ENCODE measurements at regions not wholly inside any gene's neighbourhood (a gene's known extent, or its start where the extent isn't known, plus 50 kb on each side); places are given as distances from the start of the nearest gene placed in this dataset.
"Not testable (repeated sequence)": the region's sequence is repeated elsewhere in the genome, so short reads cannot be mapped to it uniquely, and the experiment has no call there.

GRCh38 chr1:238329671-238330070 lies 438.9 kb upstream of the ZP4 start:
- 89 to 92% methylated on average over 1 of the region's 1 CpG for WGBS, 2 experiments (ENCODE audit: insufficient coverage in 2 of 2)

GRCh38 chr1:238327033-238327432 lies 436.3 kb upstream of the ZP4 start:
- H3K36me3 ChIP-seq (ENCODE audit: control insufficient read depth, insufficient read depth, low read length); H3K9me3 ChIP-seq (ENCODE audit: control insufficient read depth, low read length); H3K4me1 ChIP-seq (ENCODE audit: control insufficient read depth, insufficient read depth, low read length, poor library complexity, severe bottlenecking); H3K27ac ChIP-seq (ENCODE audit: low read depth, low read length, severe bottlenecking); H3K4me3 ChIP-seq (ENCODE audit: extremely low read depth, insufficient read depth, low read length, poor library complexity, severe bottlenecking): not testable (repeated sequence)
- WGBS, 2 experiments (ENCODE audit: insufficient coverage in 2 of 2) = 92 to 99% methylated on average over 12 to 14 of the region's 22 CpGs

More at GRCh38 chr1:238329671-238330070, 438.9 kb upstream of the ZP4 start:
- no peak overlapping the region for H3K27ac ChIP-seq (ENCODE audit: low read depth, low read length, severe bottlenecking)
- H3K4me3 ChIP-seq (ENCODE audit: extremely low read depth, insufficient read depth, low read length, poor library complexity, severe bottlenecking) = no peak overlapping the region
- no peaks in the 10 kb centered on the region for H3K4me1 ChIP-seq (ENCODE audit: control insufficient read depth, insufficient read depth, low read length, poor library complexity, severe bottlenecking)
- no peaks in the 10 kb centered on the region for H3K9me3 ChIP-seq (ENCODE audit: control insufficient read depth, low read length)
- no peaks in the 10 kb centered on the region for H3K36me3 ChIP-seq (ENCODE audit: control insufficient read depth, insufficient read depth, low read length)

- not testable (repeated sequence) for H3K9me3 ChIP-seq (ENCODE audit: control insufficient read depth, low read length); H3K36me3 ChIP-seq (ENCODE audit: control insufficient read depth, insufficient read depth, low read length)
- 94 to 96% methylated on average over 4 to 5 of the region's 9 CpGs for WGBS, 2 experiments (ENCODE audit: insufficient coverage in 2 of 2)
Observed at GRCh38 chr1:238326479-238326878, 435.8 kb upstream of the ZP4 start.

GRCh38 chr1:238324211-238324864 lies 433.6 kb upstream of the ZP4 start:
- Histone ChIP-seq H3K9me3 (ENCODE audit: control insufficient read depth, low read length) (no peaks in the 10 kb centered on the region), H3K4me3 (ENCODE audit: extremely low read depth, insufficient read depth, low read length, poor library complexity, severe bottlenecking) (no peak overlapping the region), H3K27ac (ENCODE audit: low read depth, low read length, severe bottlenecking) (no peak overlapping the region), H3K4me1 (ENCODE audit: control insufficient read depth, insufficient read depth, low read length, poor library complexity, severe bottlenecking) (no peaks in the 10 kb centered on the region), H3K36me3 (ENCODE audit: control insufficient read depth, insufficient read depth, low read length) (no peaks in the 10 kb centered on the region)
- WGBS, 2 experiments (ENCODE audit: insufficient coverage in 2 of 2) = 93 to 99% methylated on average over 5 to 7 of the region's 9 CpGs

More at GRCh38 chr1:238326479-238326878, 435.8 kb upstream of the ZP4 start:
- not testable (repeated sequence) for H3K4me3 ChIP-seq (ENCODE audit: extremely low read depth, insufficient read depth, low read length, poor library complexity, severe bottlenecking); H3K4me1 ChIP-seq (ENCODE audit: control insufficient read depth, insufficient read depth, low read length, poor library complexity, severe bottlenecking); H3K27ac ChIP-seq (ENCODE audit: low read depth, low read length, severe bottlenecking)

- no peak overlapping the region for H3K27ac ChIP-seq (ENCODE audit: low read depth, low read length, severe bottlenecking)
Observed at GRCh38 chr1:238323490-238323889, 432.8 kb upstream of the ZP4 start.

GRCh38 chr1:238319957-238320356 lies 429.2 kb upstream of the ZP4 start:
- Histone ChIP-seq H3K4me1 (ENCODE audit: control insufficient read depth, insufficient read depth, low read length, poor library complexity, severe bottlenecking) (no peaks in the 10 kb centered on the region), H3K4me3 (ENCODE audit: extremely low read depth, insufficient read depth, low read length, poor library complexity, severe bottlenecking) (no peak overlapping the region), H3K9me3 (ENCODE audit: control insufficient read depth, low read length) (no peaks in the 10 kb centered on the region), H3K36me3 (ENCODE audit: control insufficient read depth, insufficient read depth, low read length) (no peaks in the 10 kb centered on the region), H3K27ac (ENCODE audit: low read depth, low read length, severe bottlenecking) (no peak overlapping the region)
- WGBS, 2 experiments (ENCODE audit: insufficient coverage in 2 of 2) = 78 to 90% methylated on average over 3 to 5 of the region's 5 CpGs

More at GRCh38 chr1:238323490-238323889, 432.8 kb upstream of the ZP4 start:
- 94 to 100% methylated on average over 2 to 3 of the region's 3 CpGs for WGBS, 2 experiments (ENCODE audit: insufficient coverage in 2 of 2)
- no peaks in the 10 kb centered on the region for H3K4me1 ChIP-seq (ENCODE audit: control insufficient read depth, insufficient read depth, low read length, poor library complexity, severe bottlenecking)
- no peak overlapping the region for H3K4me3 ChIP-seq (ENCODE audit: extremely low read depth, insufficient read depth, low read length, poor library complexity, severe bottlenecking)
- no peaks in the 10 kb centered on the region for H3K9me3 ChIP-seq (ENCODE audit: control insufficient read depth, low read length)
- no peaks in the 10 kb centered on the region for H3K36me3 ChIP-seq (ENCODE audit: control insufficient read depth, insufficient read depth, low read length)

- no peaks in the 10 kb centered on the region for H3K36me3 ChIP-seq (ENCODE audit: control insufficient read depth, insufficient read depth, low read length)
- H3K4me3 ChIP-seq (ENCODE audit: extremely low read depth, insufficient read depth, low read length, poor library complexity, severe bottlenecking) = no peak overlapping the region
- no peaks in the 10 kb centered on the region for H3K9me3 ChIP-seq (ENCODE audit: control insufficient read depth, low read length)
- 80 to 83% methylated on average over 1 of the region's 4 CpGs for WGBS, 2 experiments (ENCODE audit: insufficient coverage in 2 of 2)
- H3K4me1 ChIP-seq (ENCODE audit: control insufficient read depth, insufficient read depth, low read length, poor library complexity, severe bottlenecking) = no peaks in the 10 kb centered on the region
- no peak overlapping the region for H3K27ac ChIP-seq (ENCODE audit: low read depth, low read length, severe bottlenecking)
Observed at GRCh38 chr1:238318294-238319110, 427.8 kb upstream of the ZP4 start.

GRCh38 chr1:238312969-238313368 lies 422.2 kb upstream of the ZP4 start:
- Histone ChIP-seq H3K4me1 (ENCODE audit: control insufficient read depth, insufficient read depth, low read length, poor library complexity, severe bottlenecking) (no peaks in the 10 kb centered on the region), H3K27ac (ENCODE audit: low read depth, low read length, severe bottlenecking) (no peak overlapping the region), H3K36me3 (ENCODE audit: control insufficient read depth, insufficient read depth, low read length) (no peaks in the 10 kb centered on the region), H3K4me3 (ENCODE audit: extremely low read depth, insufficient read depth, low read length, poor library complexity, severe bottlenecking) (no peak overlapping the region), H3K9me3 (ENCODE audit: control insufficient read depth, low read length) (no peaks in the 10 kb centered on the region)
- WGBS, 2 experiments (ENCODE audit: insufficient coverage in 2 of 2) = no CpG with 5 or more reads among the region's 1 CpG

- Histone ChIP-seq H3K27ac (ENCODE audit: low read depth, low read length, severe bottlenecking) (no peak overlapping the region), H3K9me3 (ENCODE audit: control insufficient read depth, low read length) (no peaks in the 10 kb centered on the region), H3K36me3 (ENCODE audit: control insufficient read depth, insufficient read depth, low read length) (no peaks in the 10 kb centered on the region), H3K4me1 (ENCODE audit: control insufficient read depth, insufficient read depth, low read length, poor library complexity, severe bottlenecking) (no peaks in the 10 kb centered on the region), H3K4me3 (ENCODE audit: extremely low read depth, insufficient read depth, low read length, poor library complexity, severe bottlenecking) (no peak overlapping the region)
- 80% methylated on average over 1 of the region's 1 CpG; no CpG with 5 or more reads in 1 of the 2 experiments for WGBS, 2 experiments (ENCODE audit: insufficient coverage in 2 of 2)
Observed at GRCh38 chr1:238306411-238306810, 415.7 kb upstream of the ZP4 start.

- Histone ChIP-seq H3K9me3 (ENCODE audit: control insufficient read depth, low read length) (no peaks in the 10 kb centered on the region), H3K27ac (ENCODE audit: low read depth, low read length, severe bottlenecking) (no peak overlapping the region), H3K36me3 (ENCODE audit: control insufficient read depth, insufficient read depth, low read length) (no peaks in the 10 kb centered on the region), H3K4me1 (ENCODE audit: control insufficient read depth, insufficient read depth, low read length, poor library complexity, severe bottlenecking) (no peaks in the 10 kb centered on the region), H3K4me3 (ENCODE audit: extremely low read depth, insufficient read depth, low read length, poor library complexity, severe bottlenecking) (no peak overlapping the region)
Observed at GRCh38 chr1:238302646-238303045, 411.9 kb upstream of the ZP4 start.

- WGBS, 2 experiments (ENCODE audit: insufficient coverage in 2 of 2) = 90 to 93% methylated on average over 3 to 5 of the region's 7 CpGs
- Histone ChIP-seq H3K4me1 (ENCODE audit: control insufficient read depth, insufficient read depth, low read length, poor library complexity, severe bottlenecking) (no peaks in the 10 kb centered on the region), H3K4me3 (ENCODE audit: extremely low read depth, insufficient read depth, low read length, poor library complexity, severe bottlenecking) (no peak overlapping the region)
Observed at GRCh38 chr1:238296371-238296770, 405.6 kb upstream of the ZP4 start.

More at GRCh38 chr1:238296371-238296770, 405.6 kb upstream of the ZP4 start:
- no peaks in the 10 kb centered on the region for H3K9me3 ChIP-seq (ENCODE audit: control insufficient read depth, low read length)
- no peak overlapping the region for H3K27ac ChIP-seq (ENCODE audit: low read depth, low read length, severe bottlenecking)
- no peaks in the 10 kb centered on the region for H3K36me3 ChIP-seq (ENCODE audit: control insufficient read depth, insufficient read depth, low read length)
